Neuronal stem cell (in vitro differentiated cells): ENCODE measurements at regions not wholly inside any gene's neighbourhood (a gene's known extent, or its start where the extent isn't known, plus 50 kb on each side); places are given as distances from the start of the nearest gene placed in this dataset.

ENCODE experiments used
- DNase-seq: peaks from one replicate; pipeline ENCODE4 v3.0.0-alpha.2; 2013; ENCODE audit warnings: low spot score
- H2AFZ ChIP-seq: one replicate; pipeline ENCODE4 v1.6.1; 2013; ENCODE audit warnings: mild to moderate bottlenecking, low read length, inconsistent platforms
- H2AK5ac ChIP-seq: 2 replicates; pipeline ENCODE4 v1.6.1; 2013; ENCODE audit warnings: low read depth, mild to moderate bottlenecking, inconsistent platforms, low read length, moderate library complexity, mixed read lengths
- H2BK120ac ChIP-seq: 2 replicates; pipeline ENCODE4 v1.6.1; 2013; ENCODE audit warnings: low read depth, mild to moderate bottlenecking, inconsistent platforms, low read length, moderate library complexity, mixed read lengths
- H2BK12ac ChIP-seq: one replicate; pipeline ENCODE4 v1.6.1; 2013; ENCODE audit warnings: low read length, inconsistent platforms
- H2BK15ac ChIP-seq: 2 replicates; pipeline ENCODE4 v1.6.1; 2013; ENCODE audit warnings: mild to moderate bottlenecking, low read length, inconsistent platforms, mixed read lengths
- H2BK5ac ChIP-seq: one replicate; pipeline ENCODE4 v1.6.1; 2013; ENCODE audit warnings: inconsistent platforms, mild to moderate bottlenecking, low read length, moderate library complexity
- H3K14ac ChIP-seq: one replicate; pipeline ENCODE4 v1.6.1; 2013; ENCODE audit warnings: low read length, inconsistent platforms
- H3K18ac ChIP-seq: 2 replicates; pipeline ENCODE4 v1.6.1; 2013; ENCODE audit warnings: low read length, inconsistent platforms
- H3K23ac ChIP-seq: 2 replicates; pipeline ENCODE4 v1.6.1; 2013; ENCODE audit warnings: low read depth, mild to moderate bottlenecking, mixed read lengths, low read length, inconsistent platforms; ENCODE audit not compliant: poor library complexity
- H3K27ac ChIP-seq: replicated peaks from 3 replicates; pipeline ENCODE4 v1.5.1; 2013; ENCODE audit warnings: low read length, inconsistent platforms
- H3K27me3 ChIP-seq, 3 experiments: 2 replicates each; pipeline ENCODE4 v1.6.1; 2013; ENCODE audit warnings: low read length in 3 of 3, mild to moderate bottlenecking in 2 of 3, inconsistent platforms in 1 of 3, low read depth in 1 of 3, mixed read lengths in 1 of 3, moderate library complexity in 1 of 3; ENCODE audit not compliant: control insufficient read depth in 3 of 3, insufficient read depth in 3 of 3
- H3K36me3 ChIP-seq, 2 donors: replicated peaks in 1 of 2; 2 replicates each; pipeline ENCODE4 v1.6.1; 2013; ENCODE audit warnings: low read length in 2 of 2; ENCODE audit not compliant: control insufficient read depth in 2 of 2, insufficient read depth in 2 of 2
- H3K4ac ChIP-seq: 2 replicates; pipeline ENCODE4 v1.6.1; 2013; ENCODE audit warnings: inconsistent platforms, mild to moderate bottlenecking, low read length, moderate library complexity
- H3K4me1 ChIP-seq, 2 donors: 1 replicate in 1 of 2; 2 replicates in 1 of 2; pipeline ENCODE4 v1.6.1; 2013; ENCODE audit warnings: low read length in 2 of 2, low read depth in 1 of 2; ENCODE audit not compliant: control insufficient read depth in 2 of 2, insufficient read depth in 1 of 2
- H3K4me2 ChIP-seq: one replicate; pipeline ENCODE4 v1.6.1; 2013; ENCODE audit warnings: mild to moderate bottlenecking, low read length, inconsistent platforms; ENCODE audit not compliant: insufficient read depth, poor library complexity, severe bottlenecking
- H3K4me3 ChIP-seq, 2 donors: 2 replicates each; pipeline ENCODE4 v1.5.1; 2013; ENCODE audit warnings: low read length in 2 of 2, mild to moderate bottlenecking in 2 of 2, inconsistent platforms in 1 of 2, moderate library complexity in 1 of 2
- H3K79me1 ChIP-seq: one replicate; pipeline ENCODE4 v1.6.1; 2013; ENCODE audit warnings: low read depth, mild to moderate bottlenecking, inconsistent platforms, low read length, moderate library complexity
- H3K9ac ChIP-seq: one replicate; pipeline ENCODE4 v1.6.1; 2013; ENCODE audit warnings: mild to moderate bottlenecking, low read depth, low read length, inconsistent platforms; ENCODE audit not compliant: poor library complexity
- H3K9me3 ChIP-seq, 2 donors: replicated peaks in 1 of 2; 2 replicates each; pipeline versions ENCODE3 to v1.6.1; 2013; ENCODE audit warnings: low read length in 2 of 2, mild to moderate bottlenecking in 2 of 2, inconsistent platforms in 1 of 2, low read depth in 1 of 2, mixed read lengths in 1 of 2, moderate library complexity in 1 of 2; ENCODE audit not compliant: control insufficient read depth in 2 of 2, insufficient read depth in 1 of 2
- H4K8ac ChIP-seq: one replicate; pipeline ENCODE4 v1.6.1; 2013; ENCODE audit warnings: low read depth, mild to moderate bottlenecking, inconsistent platforms, low read length, moderate library complexity
- H4K91ac ChIP-seq: one replicate; pipeline ENCODE4 v1.6.1; 2013; ENCODE audit warnings: low read length, low read depth, mild to moderate bottlenecking, inconsistent platforms; ENCODE audit not compliant: poor library complexity
- WGBS, 2 donors: extraction: QIAGEN DNeasy Blood & Tissue Kit; methylation state at CpG; one replicate each; pipeline ENCODE4 v1.1.7; 2013; ENCODE audit warnings: missing lambda C conversion rate in 2 of 2, mixed read lengths in 1 of 2; ENCODE audit not compliant: insufficient read length in 2 of 2, insufficient replicate concordance in 1 of 2; ENCODE audit errors: extremely low coverage in 2 of 2; 5-methylcytosine and 5-hydroxymethylcytosine counted together

GRCh38 chr1:182133181-182133580 is 71.7 kb upstream of the ZNF648 start:
- Histone ChIP-seq H3K36me3 (no peaks in the 10 kb centered on the region), H4K8ac (no peak overlapping the region), H2AK5ac (no peak overlapping the region), H3K14ac (no peak overlapping the region), H2BK15ac (no peak overlapping the region), H3K27me3 (peaks cover 0 to 12% (median 6%) of the 10 kb centered on the region in 3 experiments), H3K4me1 (peaks cover 0 to 6% of the 10 kb centered on the region in 2 donors), H2BK120ac (no peak overlapping the region), H2BK12ac (no peak overlapping the region), H3K18ac (no peak overlapping the region), H3K4ac (no peak overlapping the region), H2BK5ac (no peak overlapping the region), H4K91ac (no peak overlapping the region), H3K23ac (no peak overlapping the region), H3K4me3 (no peak overlapping the region), H3K4me2 (no peak overlapping the region), H2AFZ (no peak overlapping the region), H3K27ac (no peak overlapping the region), H3K9ac (no peak overlapping the region), H3K79me1 (no peaks in the 10 kb centered on the region), H3K9me3 (no peaks in the 10 kb centered on the region)
- no CpG with 5 or more reads among the region's 7 CpGs for WGBS, 2 donors
- no peak for DNase-seq

- H3K18ac ChIP-seq = peak overlapping the region; percentile 50
- H2AFZ ChIP-seq = peak overlapping the region; percentile 56
- H2BK15ac ChIP-seq = peak overlapping the region; percentile 21
- H2AK5ac ChIP-seq = no peak overlapping the region
- no peak overlapping the region for H4K8ac ChIP-seq
- DNase-seq = no peak
- no peak overlapping the region for H3K23ac ChIP-seq
- H3K36me3 ChIP-seq = no peaks in the 10 kb centered on the region
- no peak overlapping the region for H3K9ac ChIP-seq
- no peak overlapping the region for H4K91ac ChIP-seq
- no peak overlapping the region for H3K14ac ChIP-seq
- H3K4me3 ChIP-seq = no peak overlapping the region
- H3K4me1 ChIP-seq = peaks cover 0 to 6% of the 10 kb centered on the region in 2 donors
- H2BK120ac ChIP-seq = no peak overlapping the region
- no peaks in the 10 kb centered on the region for H3K79me1 ChIP-seq
- H3K27ac ChIP-seq = no peak overlapping the region
- no peak overlapping the region for H3K4ac ChIP-seq
- no peaks in the 10 kb centered on the region for H3K9me3 ChIP-seq
- no peak overlapping the region for H3K4me2 ChIP-seq
- no peak overlapping the region for H2BK5ac ChIP-seq
- no peak overlapping the region for H2BK12ac ChIP-seq
- peaks cover 0 to 4% (median 2%) of the 10 kb centered on the region in 3 experiments for H3K27me3 ChIP-seq
- WGBS, 2 donors = no CpG with 5 or more reads among the region's 9 CpGs
These were observed 67.9 kb upstream of the ZNF648 start for GRCh38 chr1:182129398-182129797.

- Histone ChIP-seq H2AFZ (no peak overlapping the region), H3K23ac (no peak overlapping the region), H2BK15ac (no peak overlapping the region), H3K27ac (no peak overlapping the region), H2BK5ac (no peak overlapping the region), H3K79me1 (no peaks in the 10 kb centered on the region), H2BK120ac (no peak overlapping the region), H4K91ac (no peak overlapping the region), H3K4ac (no peak overlapping the region), H4K8ac (no peak overlapping the region), H3K9ac (no peak overlapping the region), H3K4me1 (peaks cover 0 to 6% of the 10 kb centered on the region in 2 donors), H3K4me2 (no peak overlapping the region), H3K4me3 (no peak overlapping the region), H3K27me3 (peaks cover 0 to 4% (median 2%) of the 10 kb centered on the region in 3 experiments), H3K18ac (no peak overlapping the region), H2AK5ac (no peak overlapping the region), H2BK12ac (no peak overlapping the region), H3K36me3 (no peaks in the 10 kb centered on the region), H3K14ac (no peak overlapping the region), H3K9me3 (no peaks in the 10 kb centered on the region)
- WGBS, 2 donors = no CpG with 5 or more reads among the region's 6 CpGs
- no peak for DNase-seq
These were observed 67.0 kb upstream of the ZNF648 start for GRCh38 chr1:182128502-182128901.

- Histone ChIP-seq H3K36me3 (no peaks in the 10 kb centered on the region), H3K4me3 (no peak overlapping the region), H3K4me2 (no peak overlapping the region)
These were observed 66.1 kb upstream of the ZNF648 start for GRCh38 chr1:182127656-182128055.

More at GRCh38 chr1:182127656-182128055, 66.1 kb upstream of the ZNF648 start:
- no peak overlapping the region for H2BK120ac ChIP-seq
- H3K9ac ChIP-seq = no peak overlapping the region
- H3K27ac ChIP-seq = no peak overlapping the region
- no peak for DNase-seq
- no peaks in the 10 kb centered on the region for H3K79me1 ChIP-seq
- H3K23ac ChIP-seq = no peak overlapping the region
- no peak overlapping the region for H2BK12ac ChIP-seq
- H2AK5ac ChIP-seq = no peak overlapping the region
- H2BK5ac ChIP-seq = no peak overlapping the region
- no peak overlapping the region for H2AFZ ChIP-seq
- H3K27me3 ChIP-seq = peaks cover 0 to 4% (median 2%) of the 10 kb centered on the region in 3 experiments
- no peak overlapping the region for H3K4ac ChIP-seq
- no peak overlapping the region for H4K8ac ChIP-seq
- H2BK15ac ChIP-seq = no peak overlapping the region
- H3K14ac ChIP-seq = no peak overlapping the region
- H3K4me1 ChIP-seq = peaks cover 0 to 6% of the 10 kb centered on the region in 2 donors
- no CpG with 5 or more reads among the region's 3 CpGs for WGBS, 2 donors
- H3K9me3 ChIP-seq = no peaks in the 10 kb centered on the region
- H4K91ac ChIP-seq = no peak overlapping the region
- H3K18ac ChIP-seq = no peak overlapping the region
